CD4-positive, alpha-beta T cell treated with Interleukin-17A for 1 hour (primary cell): ENCODE measurements at regions not wholly inside any gene's neighbourhood (a gene's known extent, or its start where the extent isn't known, plus 50 kb on each side); places are given as distances from the start of the nearest gene placed in this dataset.
A peak's percentile ranks its signal among the peaks of the same experiment; 100 is the strongest.
"Not testable (repeated sequence)": the region's sequence is repeated elsewhere in the genome, so short reads cannot be mapped to it uniquely, and the experiment has no call there.

Experiments
- DNase-seq: peaks from one replicate; pipeline ENCODE4 v3.0.0-alpha.2; 2020

GRCh38 chr21:32940079-32941014 is 85.4 kb upstream of the OLIG2 start:
- peak; percentile 58 for DNase-seq

- no peak for DNase-seq
Measured at GRCh38 chr21:32941263-32941662, 84.5 kb upstream of the OLIG2 start.

DNA sequence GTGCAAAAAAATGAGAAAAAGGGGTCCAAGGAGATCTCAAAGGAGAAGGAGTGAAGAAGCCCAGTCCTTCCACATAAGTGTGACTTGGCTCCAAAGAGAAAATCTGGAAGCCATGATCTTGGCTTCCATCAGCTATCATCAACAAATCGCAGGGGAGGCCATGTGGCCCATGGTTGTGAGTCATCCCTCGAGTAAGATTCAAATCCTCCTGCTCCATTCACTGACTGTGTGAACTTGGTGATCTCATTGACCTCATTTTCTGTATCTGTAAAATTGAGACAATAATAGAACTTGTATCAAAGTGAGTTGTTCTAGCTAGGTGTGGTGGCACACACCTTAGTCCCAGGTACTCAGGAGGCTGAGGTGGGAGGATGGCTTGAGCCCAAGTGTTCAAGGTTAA is 79.1 kb upstream of the OLIG2 start:
- DNase-seq: no peak

DNA sequence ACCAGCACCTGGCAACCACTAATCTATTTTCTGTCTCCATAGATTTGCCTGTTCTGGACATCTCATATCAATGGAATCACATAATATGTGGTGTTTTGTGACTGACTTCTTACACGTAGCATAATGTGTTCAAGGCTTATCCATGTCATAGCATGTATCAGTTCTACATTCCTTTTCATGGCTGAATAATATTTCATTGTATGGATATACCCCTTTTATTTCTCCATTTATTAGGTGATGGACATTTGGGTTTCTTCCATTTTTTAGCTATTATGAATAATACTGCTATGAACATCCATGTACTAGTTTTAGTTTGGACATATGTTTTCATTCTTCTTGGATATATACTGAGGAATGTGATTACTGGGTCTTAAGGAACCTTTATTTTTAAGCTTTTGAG is 78.0 kb upstream of the OLIG2 start:
- no peak for DNase-seq

- DNase-seq: no peak
Measured at GRCh38 chr21:32949701-32950100, 76.0 kb upstream of the OLIG2 start.

GRCh38 chr21:32951041-32951440 is 74.7 kb upstream of the OLIG2 start:
- DNase-seq: no peak

DNA sequence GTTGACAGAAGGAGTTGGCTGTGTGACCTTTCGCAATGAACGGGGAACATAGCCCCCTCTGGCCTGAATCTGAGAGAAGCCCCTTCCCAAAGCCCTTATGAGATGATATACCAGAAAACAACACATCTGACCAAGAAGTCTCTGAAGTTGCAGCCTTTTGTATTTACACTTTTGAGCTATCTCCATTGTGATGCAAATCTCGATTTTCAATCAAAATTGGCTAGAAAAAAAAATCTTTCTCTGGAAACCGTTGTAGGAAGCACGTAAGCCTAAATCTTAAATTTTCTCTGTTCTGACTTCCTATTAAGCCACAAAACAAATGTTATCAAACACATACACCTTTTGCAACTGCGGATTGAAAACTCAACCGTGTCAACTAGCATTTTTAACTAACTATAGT is 71.4 kb upstream of the OLIG2 start:
- no peak for DNase-seq

DNA sequence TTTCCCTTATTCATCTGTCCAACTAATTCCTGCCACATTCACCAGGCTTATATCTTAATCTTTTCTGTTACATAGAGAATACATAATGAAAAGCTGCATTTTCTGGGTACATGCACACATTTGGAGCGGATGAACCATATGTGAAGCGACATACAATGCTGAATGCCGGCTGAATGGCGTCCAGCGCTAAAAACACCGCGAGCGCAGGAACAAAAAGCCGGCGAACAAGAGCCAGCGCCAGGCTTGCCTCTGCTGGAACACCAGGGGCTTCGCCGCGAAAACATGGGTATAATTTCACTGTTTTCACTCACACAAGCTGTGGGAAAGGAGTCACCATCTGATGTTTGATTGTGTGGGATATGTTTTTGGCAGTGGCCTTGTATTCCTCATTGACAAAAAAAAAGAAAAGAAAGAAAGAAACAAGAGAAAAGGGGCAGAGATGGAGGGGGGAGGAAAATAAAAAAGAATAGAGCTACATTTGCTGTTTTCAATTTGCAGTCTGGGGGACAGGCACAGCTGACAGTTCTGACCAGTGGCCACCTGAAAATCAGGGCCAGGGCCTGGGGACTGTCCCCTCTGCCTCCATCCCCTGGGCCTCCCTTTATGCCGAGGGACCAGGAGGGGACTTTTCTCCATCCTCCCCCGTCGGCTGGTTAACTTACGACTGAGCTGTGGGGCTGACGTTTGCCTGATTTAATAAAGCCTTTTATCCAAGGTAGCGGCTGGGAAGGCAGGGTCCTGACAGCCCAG is 70.2 kb upstream of the OLIG2 start:
- DNase-seq: no peak

GRCh38 chr21:32956061-32956656 is 69.6 kb upstream of the OLIG2 start:
- no peak for DNase-seq

DNA sequence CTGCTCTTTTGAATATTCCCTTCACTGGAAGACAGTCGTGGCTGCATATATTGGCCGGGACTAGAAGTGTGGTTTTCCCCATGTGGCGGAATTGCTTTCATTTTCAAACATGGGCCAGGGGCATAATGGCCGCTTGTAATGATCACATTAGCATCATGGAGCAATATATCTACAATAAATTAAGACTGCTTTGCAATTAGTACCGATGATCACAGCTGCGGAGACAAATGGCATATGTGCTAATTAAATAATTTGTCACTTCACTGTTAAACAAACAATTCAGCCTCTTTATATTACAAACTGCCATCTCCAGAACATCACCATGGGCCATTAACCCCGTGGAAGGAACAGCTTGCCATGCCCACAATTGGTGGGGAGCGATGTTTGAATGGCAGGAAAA is 68.2 kb upstream of the OLIG2 start:
- DNase-seq: no peak

GRCh38 chr21:32958288-32959002 is 67.3 kb upstream of the OLIG2 start:
- DNase-seq: no peak

- no peak for DNase-seq
Measured at GRCh38 chr21:32962268-32962667, 63.5 kb upstream of the OLIG2 start.

DNA sequence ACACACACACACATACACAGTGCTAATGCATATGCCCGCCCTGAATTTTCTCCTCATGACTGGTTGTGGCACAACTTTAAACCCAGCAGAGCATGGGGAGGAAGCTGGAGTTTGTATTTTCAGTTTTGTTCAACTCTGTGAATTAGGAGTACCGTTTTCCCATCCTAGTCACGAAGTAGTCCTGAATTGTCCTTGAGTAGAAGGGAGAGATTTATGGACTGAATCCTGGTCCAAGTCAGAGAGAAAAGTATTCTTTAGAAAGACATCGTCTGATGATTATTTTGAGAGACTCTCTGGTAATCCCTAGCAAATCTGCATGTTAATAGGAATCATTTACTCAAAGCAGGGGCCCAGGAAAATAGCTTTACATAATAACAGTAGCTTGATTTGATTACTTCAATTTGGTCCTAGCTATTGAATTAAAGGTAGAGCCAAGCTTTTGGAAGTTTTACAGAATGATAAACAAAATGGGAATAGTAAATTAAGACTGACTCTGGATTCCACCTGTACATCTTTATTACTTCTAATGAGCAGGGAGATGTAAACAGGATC is 60.5 kb upstream of the OLIG2 start:
- DNase-seq: no peak

DNA sequence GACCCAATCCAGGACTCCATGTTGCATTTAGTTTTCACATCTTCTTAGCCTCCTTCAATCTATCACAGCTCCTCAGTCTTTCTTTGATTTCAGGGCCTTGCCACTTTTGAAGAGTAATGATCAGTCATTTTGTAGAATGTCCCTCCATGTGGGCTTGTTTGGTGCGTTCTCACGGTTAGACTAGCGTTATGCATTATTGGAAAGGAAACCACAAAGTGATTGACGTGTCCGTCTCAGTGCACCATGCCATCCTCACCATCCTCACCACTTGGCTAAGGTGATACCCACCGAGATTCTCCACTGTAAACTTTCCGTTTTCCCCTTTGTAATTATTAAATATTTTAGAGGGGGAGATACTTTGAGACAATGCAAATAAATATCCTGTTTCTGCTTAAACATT is 59.6 kb upstream of the OLIG2 start:
- DNase-seq: peak; percentile 1

GRCh38 chr21:32968103-32968502 is 57.6 kb upstream of the OLIG2 start:
- DNase-seq: not testable (repeated sequence)

GRCh38 chr21:32974653-32975052 is 51.1 kb upstream of the OLIG2 start:
- no peak for DNase-seq

GRCh38 chr21:32975811-32976431 is 49.8 kb upstream of the OLIG2 start:
- no peak for DNase-seq
